ENCODE measurements at regions not wholly inside any gene's neighbourhood (a gene's known extent, or its start where the extent isn't known, plus 50 kb on each side); places are given as distances from the start of the nearest gene placed in this dataset.

DNA sequence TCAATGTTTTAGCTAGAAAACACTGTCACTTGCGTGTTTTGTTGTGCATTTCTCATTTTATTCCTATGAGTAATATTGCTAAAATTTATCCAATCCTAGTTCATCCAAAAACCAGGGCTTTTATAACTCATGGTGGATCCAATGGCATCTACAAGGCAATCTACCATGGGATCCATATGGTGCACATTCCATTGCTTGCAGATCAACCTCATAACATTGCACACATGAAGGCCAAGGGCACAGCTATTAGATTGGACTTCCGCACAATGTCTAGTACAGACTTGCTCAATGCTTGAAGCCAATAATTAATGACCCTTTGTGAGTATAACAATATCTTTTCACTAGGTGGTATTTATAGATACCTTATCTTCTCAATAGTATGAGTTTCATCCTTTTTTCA lies 57.2 kb upstream of the UGT2B7 start:
- TF ChIP-seq RCOR1 (IDR thresholded peaks at IDR 0.05; ENCODE audit: low read length) (no peak), NFIC (IDR thresholded peaks at IDR 0.05; ENCODE audit: borderline replicate concordance) (no peak)

Data from SK-N-SH (cell line).